ENCODE measurements at regions not wholly inside any gene's neighbourhood (a gene's known extent, or its start where the extent isn't known, plus 50 kb on each side); places are given as distances from the start of the nearest gene placed in this dataset.

- TF ChIP-seq CTCF (IDR thresholded peaks at IDR 0.05), result no peak
- no peak for TF ChIP-seq POLR2A (IDR thresholded peaks at IDR 0.05)
- TF ChIP-seq POLR2AphosphoS5 (IDR thresholded peaks at IDR 0.05), result no peak
These were observed 405.4 kb downstream of the ANKRD50 start for GRCh38 chr4:124307143-124307542.

Data from upper lobe of left lung (tissue), 4 donors.